KOPT-K1 (cell line): ENCODE measurements at regions not wholly inside any gene's neighbourhood (a gene's known extent, or its start where the extent isn't known, plus 50 kb on each side); places are given as distances from the start of the nearest gene placed in this dataset.

Experiments used
- H3K27ac ChIP-seq: fragments of 200-600 bp; sonication (generic); 2 replicates; pipeline ENCODE4 v1.5.1; 2016; ENCODE audit warnings: antibody characterized with exemption, mild to moderate bottlenecking, low read depth, low read length; ENCODE audit not compliant: poor library complexity, severe bottlenecking
- H3K36me3 ChIP-seq: fragments of 200-600 bp; sonication (generic); 2 replicates; pipeline ENCODE4 v1.5.1; 2017; ENCODE audit warnings: antibody characterized with exemption, mild to moderate bottlenecking, low read length, moderate library complexity; ENCODE audit not compliant: insufficient read depth
- H3K9me3 ChIP-seq: fragments of 200-600 bp; sonication (generic); 2 replicates; pipeline ENCODE4 v1.5.1; 2017; ENCODE audit warnings: antibody characterized with exemption, low read length, mild to moderate bottlenecking; ENCODE audit not compliant: insufficient read depth, poor library complexity, severe bottlenecking

GRCh38 chr6:105639124-105639523, 236.2 kb upstream of the PREP start:
- no peak overlapping the region for H3K27ac ChIP-seq
- H3K9me3 ChIP-seq, result no peaks in the 10 kb centered on the region
- H3K36me3 ChIP-seq, result no peaks in the 10 kb centered on the region

DNA sequence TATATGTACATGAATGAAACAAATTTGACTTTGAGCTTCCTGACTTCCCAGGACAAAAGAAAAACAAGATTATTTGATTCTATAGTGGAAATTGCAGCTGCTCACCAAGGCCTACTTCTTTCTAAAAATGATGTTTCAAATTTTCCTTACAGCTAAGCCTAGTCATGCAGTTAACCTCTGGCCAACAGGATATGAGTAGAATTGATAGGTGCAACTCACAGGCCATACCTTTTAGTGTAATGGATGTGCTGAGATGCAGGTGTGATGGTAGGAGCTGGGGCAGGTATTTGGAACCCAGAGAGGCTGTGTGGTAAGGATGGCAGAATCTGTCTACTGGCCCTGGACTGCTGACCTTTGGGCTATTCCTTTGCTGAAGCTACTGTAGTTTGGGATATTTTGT, 230.9 kb upstream of the PREP start:
- Histone ChIP-seq H3K27ac (no peak overlapping the region), H3K9me3 (no peaks in the 10 kb centered on the region), H3K36me3 (no peaks in the 10 kb centered on the region)

- no peaks in the 10 kb centered on the region for H3K36me3 ChIP-seq
- no peak overlapping the region for H3K27ac ChIP-seq
- no peaks in the 10 kb centered on the region for H3K9me3 ChIP-seq
These were observed 225.4 kb upstream of the PREP start for GRCh38 chr6:105628156-105628860.

DNA sequence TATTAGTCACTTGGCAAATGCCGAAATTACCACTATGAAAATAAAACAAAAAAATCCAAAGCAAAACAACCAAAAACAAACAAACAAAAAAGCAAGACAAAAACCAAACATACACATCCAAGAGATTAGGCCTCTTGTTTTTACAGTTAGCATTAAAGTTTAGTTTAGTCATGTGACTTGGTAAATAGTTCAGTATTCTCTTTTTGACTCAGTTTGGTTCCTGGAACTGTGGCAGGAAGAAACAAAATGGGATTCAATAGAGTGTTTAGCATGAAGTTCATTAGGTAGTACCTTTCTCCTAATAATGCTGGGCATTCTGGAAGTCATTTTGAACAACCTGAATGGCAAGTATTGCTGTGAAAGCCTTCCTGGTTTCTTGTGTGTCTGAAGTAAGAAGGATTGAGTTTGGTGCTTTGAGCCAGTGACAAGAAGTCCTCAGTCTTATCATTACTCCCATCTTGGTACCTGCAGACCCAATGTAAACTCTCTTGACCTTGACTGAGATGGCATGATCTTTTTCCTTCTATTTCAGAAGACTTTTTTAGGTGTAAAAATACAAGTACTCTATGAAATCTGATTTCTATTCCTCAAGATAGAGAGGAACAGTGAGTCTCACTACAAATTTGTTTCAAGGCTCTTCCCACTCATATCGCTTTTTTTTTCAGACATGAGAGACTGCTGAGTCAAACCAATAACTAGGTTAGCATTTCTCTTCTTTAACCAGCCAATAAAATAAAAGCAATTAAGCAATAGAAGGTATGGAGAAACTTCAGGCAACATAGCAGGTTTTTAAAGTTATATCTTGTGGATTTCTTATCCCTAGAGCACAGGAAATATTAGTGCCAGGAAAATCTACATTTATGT, 223.6 kb upstream of the PREP start:
- H3K9me3 ChIP-seq, result no peaks in the 10 kb centered on the region
- no peak overlapping the region for H3K27ac ChIP-seq
- H3K36me3 ChIP-seq, result no peaks in the 10 kb centered on the region

- H3K9me3 ChIP-seq, result no peaks in the 10 kb centered on the region
- H3K36me3 ChIP-seq, result no peaks in the 10 kb centered on the region
- H3K27ac ChIP-seq, result no peak overlapping the region
These were observed 221.1 kb upstream of the PREP start for GRCh38 chr6:105624021-105624420.

DNA sequence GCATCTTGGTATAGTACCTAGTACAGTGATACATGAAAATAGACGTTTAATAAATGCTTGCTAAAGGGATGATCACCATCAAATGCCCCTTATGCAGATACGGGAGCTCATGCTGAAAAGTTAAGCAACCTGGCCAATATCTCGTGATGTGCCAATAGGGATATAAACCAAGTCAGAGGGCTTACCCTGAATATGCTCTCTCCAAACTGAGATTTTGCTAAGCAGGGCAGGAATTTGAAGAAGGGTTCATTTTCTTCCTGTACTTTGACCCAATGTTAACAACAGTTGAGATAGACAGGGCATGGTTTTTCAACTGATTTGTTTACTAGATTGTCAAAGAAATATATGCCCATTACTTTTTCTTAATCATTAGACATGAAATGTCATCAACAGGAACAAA, 219.3 kb upstream of the PREP start:
- Histone ChIP-seq H3K9me3 (no peaks in the 10 kb centered on the region), H3K36me3 (no peaks in the 10 kb centered on the region), H3K27ac (no peak overlapping the region)

GRCh38 chr6:105621564-105622175, 218.8 kb upstream of the PREP start:
- Histone ChIP-seq H3K9me3 (no peaks in the 10 kb centered on the region), H3K27ac (no peak overlapping the region), H3K36me3 (no peaks in the 10 kb centered on the region)

GRCh38 chr6:105620878-105621277, 218.0 kb upstream of the PREP start:
- Histone ChIP-seq H3K36me3 (no peaks in the 10 kb centered on the region), H3K9me3 (no peaks in the 10 kb centered on the region), H3K27ac (no peak overlapping the region)

DNA sequence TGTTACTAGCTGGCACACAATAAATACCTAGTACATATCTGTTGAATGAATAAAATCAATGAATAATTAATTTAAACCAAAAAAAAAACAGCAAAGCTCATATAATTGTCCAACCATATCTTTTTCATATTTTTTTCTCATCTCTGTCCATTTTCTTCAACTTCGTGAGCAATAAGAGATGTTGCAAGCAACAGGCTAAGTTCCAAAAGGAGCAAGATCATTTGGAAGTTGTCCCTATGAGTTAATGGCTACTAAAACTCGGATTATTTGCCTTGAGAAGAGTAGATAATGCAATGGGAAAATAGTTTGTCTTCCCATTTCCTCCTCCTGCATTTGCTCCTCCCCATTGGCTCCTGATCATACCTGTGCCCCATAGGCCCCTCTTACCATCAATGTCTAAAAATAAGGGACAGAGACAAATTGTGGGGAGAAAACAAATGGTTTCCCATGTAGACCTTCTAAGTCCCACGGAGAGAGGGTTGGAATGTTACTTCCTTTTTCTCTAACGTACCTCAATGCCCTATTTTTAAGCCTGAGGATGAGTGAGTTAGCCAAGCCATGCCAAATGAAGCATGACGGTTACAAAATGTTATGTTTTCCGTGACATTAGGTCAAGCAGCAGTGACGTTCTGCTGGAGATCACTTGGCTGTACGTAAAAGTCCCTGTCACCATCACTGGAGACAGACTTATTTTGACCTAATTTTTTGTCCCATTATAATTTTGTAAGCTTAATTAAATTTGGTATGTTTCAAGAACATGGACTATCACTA, 217.3 kb upstream of the PREP start:
- H3K36me3 ChIP-seq, result no peaks in the 10 kb centered on the region
- no peaks in the 10 kb centered on the region for H3K9me3 ChIP-seq
- no peak overlapping the region for H3K27ac ChIP-seq

DNA sequence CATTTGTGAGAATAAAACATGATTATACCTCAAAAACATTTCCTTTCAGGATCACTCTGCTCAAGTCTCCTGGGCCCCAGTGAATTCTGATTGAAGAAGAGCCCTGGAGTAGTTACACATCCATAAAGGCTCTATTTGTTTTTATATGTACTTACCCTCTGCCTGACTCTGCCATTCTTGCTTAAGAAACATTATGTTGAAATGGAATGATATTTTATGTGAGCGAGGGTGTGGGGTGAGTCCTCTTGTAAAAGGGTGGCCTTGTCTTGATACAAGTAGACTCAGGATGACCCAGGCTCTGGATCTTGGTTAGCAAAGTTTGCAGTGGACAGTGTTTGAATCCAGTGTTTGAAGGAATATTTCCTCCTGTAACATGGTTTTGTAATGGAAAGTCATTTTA, 215.4 kb upstream of the PREP start:
- H3K27ac ChIP-seq, result no peak overlapping the region
- no peaks in the 10 kb centered on the region for H3K9me3 ChIP-seq
- no peaks in the 10 kb centered on the region for H3K36me3 ChIP-seq

DNA sequence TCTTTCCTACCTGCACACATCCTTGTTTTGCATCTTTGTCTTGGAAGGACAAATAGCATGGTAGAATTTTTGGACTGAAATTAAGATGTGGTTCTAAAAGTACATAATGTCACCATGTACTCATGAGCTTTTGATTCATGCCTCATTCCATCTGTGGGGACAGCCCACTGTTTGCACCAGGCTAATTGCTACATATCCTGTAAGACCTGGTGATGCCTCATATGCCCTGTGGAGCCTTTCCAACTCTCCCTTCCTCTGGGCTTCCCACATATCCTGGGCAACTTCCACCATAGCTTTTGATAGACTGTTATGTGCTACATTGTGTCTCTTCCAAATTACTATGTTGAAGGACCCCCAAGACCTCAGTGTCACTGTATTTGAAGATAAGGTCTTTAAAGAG, 213.6 kb upstream of the PREP start:
- no peaks in the 10 kb centered on the region for H3K9me3 ChIP-seq
- no peaks in the 10 kb centered on the region for H3K36me3 ChIP-seq
- H3K27ac ChIP-seq, result no peak overlapping the region

DNA sequence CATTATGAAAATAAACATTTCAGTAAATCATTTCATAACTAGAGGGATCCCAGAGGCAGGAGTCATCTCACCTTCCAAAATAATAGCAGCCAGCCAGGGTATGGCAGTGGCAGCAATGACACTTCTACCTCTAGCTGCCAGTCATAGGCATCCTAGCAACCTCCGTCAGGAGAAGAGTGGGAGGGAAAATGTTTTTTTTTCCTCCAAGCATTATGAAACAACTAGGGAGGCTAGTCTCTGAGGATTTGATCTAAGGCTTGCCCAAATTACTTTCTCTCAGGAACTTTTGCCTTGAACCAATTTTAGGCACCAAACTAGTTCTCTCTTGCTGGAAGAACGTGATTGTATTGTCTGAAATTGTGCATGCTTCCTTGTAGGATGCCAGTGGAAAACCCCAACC, 208.7 kb upstream of the PREP start:
- Histone ChIP-seq H3K36me3 (no peaks in the 10 kb centered on the region), H3K27ac (no peak overlapping the region), H3K9me3 (no peaks in the 10 kb centered on the region)

- Histone ChIP-seq H3K27ac (no peak overlapping the region), H3K36me3 (no peaks in the 10 kb centered on the region), H3K9me3 (no peaks in the 10 kb centered on the region)
These were observed 206.6 kb upstream of the PREP start for GRCh38 chr6:105609375-105609991.

GRCh38 chr6:105608711-105609374, 206.0 kb upstream of the PREP start:
- no peak overlapping the region for H3K27ac ChIP-seq
- H3K36me3 ChIP-seq, result no peaks in the 10 kb centered on the region
- no peaks in the 10 kb centered on the region for H3K9me3 ChIP-seq
